ENCODE measurements at regions not wholly inside any gene's neighbourhood (a gene's known extent, or its start where the extent isn't known, plus 50 kb on each side); places are given as distances from the start of the nearest gene placed in this dataset.
"Not testable (repeated sequence)": the region's sequence is repeated elsewhere in the genome, so short reads cannot be mapped to it uniquely, and the experiment has no call there.

DNA sequence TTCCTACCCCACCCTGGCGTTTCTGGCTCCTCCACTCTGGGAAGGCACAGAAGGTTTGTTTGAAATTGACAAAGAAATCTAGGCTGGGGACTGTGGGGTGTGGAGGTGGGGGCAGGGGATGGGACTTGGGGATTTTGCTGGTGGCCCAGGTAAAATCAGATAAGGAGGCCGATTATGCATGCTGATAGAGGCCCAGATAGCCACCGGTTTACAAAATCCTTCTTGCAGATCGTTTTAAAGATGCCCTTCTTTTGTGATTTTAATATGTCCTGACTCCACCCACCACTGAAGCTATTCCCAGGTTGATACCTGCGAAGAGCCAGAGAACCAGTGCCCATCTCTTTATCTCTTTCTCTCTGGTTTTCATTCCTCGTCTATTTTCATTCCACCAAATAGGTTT, 104.9 kb downstream of the TFAP2C start:
- Histone ChIP-seq H3K27ac (no peak overlapping the region), H3K27me3 (no peaks in the 10 kb centered on the region), H3K9me3 (no peaks in the 10 kb centered on the region), H3K4me1 (peaks cover 10% of the 10 kb centered on the region), H3K36me3 (no peaks in the 10 kb centered on the region), H3K4me3 (no peak overlapping the region)
- TF ChIP-seq POLR2A (IDR thresholded peaks at IDR 0.05), result no peak
- no peak for TF ChIP-seq POLR2AphosphoS5 (IDR thresholded peaks at IDR 0.05; ENCODE audit: insufficient read depth in 1 of 2, low read depth in 1 of 2)
- TF ChIP-seq, protein P1, sequence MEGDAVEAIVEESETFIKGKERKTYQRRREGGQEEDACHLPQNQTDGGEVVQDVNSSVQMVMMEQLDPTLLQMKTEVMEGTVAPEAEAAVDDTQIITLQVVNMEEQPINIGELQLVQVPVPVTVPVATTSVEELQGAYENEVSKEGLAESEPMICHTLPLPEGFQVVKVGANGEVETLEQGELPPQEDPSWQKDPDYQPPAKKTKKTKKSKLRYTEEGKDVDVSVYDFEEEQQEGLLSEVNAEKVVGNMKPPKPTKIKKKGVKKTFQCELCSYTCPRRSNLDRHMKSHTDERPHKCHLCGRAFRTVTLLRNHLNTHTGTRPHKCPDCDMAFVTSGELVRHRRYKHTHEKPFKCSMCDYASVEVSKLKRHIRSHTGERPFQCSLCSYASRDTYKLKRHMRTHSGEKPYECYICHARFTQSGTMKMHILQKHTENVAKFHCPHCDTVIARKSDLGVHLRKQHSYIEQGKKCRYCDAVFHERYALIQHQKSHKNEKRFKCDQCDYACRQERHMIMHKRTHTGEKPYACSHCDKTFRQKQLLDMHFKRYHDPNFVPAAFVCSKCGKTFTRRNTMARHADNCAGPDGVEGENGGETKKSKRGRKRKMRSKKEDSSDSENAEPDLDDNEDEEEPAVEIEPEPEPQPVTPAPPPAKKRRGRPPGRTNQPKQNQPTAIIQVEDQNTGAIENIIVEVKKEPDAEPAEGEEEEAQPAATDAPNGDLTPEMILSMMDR (IDR thresholded peaks at IDR 0.05), result no peak
- DNase-seq (ENCODE audit: extremely low spot score in 2 of 2), result no peak
- intact Hi-C loops (cut with DNase I), result no loop called here

- H3K36me3 ChIP-seq, result no peaks in the 10 kb centered on the region
- no peak overlapping the region for H3K4me3 ChIP-seq
- no peak for DNase-seq (ENCODE audit: extremely low spot score in 2 of 2)
- H3K4me1 ChIP-seq, result peaks cover 10% of the 10 kb centered on the region
- TF ChIP-seq POLR2AphosphoS5 (IDR thresholded peaks at IDR 0.05; ENCODE audit: insufficient read depth in 1 of 2, low read depth in 1 of 2) (no peak), POLR2A (IDR thresholded peaks at IDR 0.05) (no peak)
- TF ChIP-seq, protein P1 (IDR thresholded peaks at IDR 0.05), result no peak
- no peak overlapping the region for H3K27ac ChIP-seq
- H3K9me3 ChIP-seq, result no peaks in the 10 kb centered on the region
- no peaks in the 10 kb centered on the region for H3K27me3 ChIP-seq
- intact Hi-C loops (cut with DNase I), result no loop called here
Measured at GRCh38 chr20:56735084-56735642, 106.1 kb downstream of the TFAP2C start.

- intact Hi-C loops (cut with DNase I), result no loop called here
- no peak for DNase-seq (ENCODE audit: extremely low spot score in 2 of 2)
- no peak overlapping the region for H3K27ac ChIP-seq
- H3K4me3 ChIP-seq, result no peak overlapping the region
- TF ChIP-seq POLR2AphosphoS5 (IDR thresholded peaks at IDR 0.05; ENCODE audit: insufficient read depth in 1 of 2, low read depth in 1 of 2), result no peak
- TF ChIP-seq, protein P1 (IDR thresholded peaks at IDR 0.05), result no peak
- no peak for TF ChIP-seq POLR2A (IDR thresholded peaks at IDR 0.05)
- peaks cover 3% of the 10 kb centered on the region for H3K4me1 ChIP-seq
- no peaks in the 10 kb centered on the region for H3K9me3 ChIP-seq
- H3K27me3 ChIP-seq, result no peaks in the 10 kb centered on the region
- H3K36me3 ChIP-seq, result no peaks in the 10 kb centered on the region
Measured at GRCh38 chr20:56736285-56736857, 107.3 kb downstream of the TFAP2C start.

DNA sequence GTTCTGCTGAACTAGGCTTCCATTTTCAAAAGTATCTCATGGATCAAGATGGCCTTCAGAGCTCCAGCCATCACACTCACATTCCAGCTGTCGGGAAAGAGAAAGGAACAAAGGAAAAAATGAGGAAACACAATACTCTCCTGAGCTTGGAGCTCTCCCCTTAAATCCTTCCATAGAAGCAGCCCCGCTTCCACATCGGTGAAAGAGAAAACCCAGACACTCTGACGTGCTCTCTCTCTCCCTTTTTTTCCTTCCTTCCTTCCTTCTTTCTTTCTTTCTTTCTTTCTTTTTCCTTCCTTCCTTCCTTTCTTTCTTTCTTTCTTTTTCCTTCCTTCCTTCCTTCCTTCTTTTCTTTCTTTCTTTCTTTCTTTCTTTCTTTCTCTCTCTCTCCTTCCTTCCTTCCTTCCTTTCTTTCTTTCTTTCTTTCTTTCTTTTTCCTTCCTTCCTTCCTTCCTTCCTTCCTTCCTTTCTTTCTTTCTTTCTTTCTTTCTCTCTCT, 115.3 kb downstream of the TFAP2C start:
- DNase-seq (ENCODE audit: extremely low spot score in 2 of 2); H3K4me3 ChIP-seq; H3K27ac ChIP-seq; H3K36me3 ChIP-seq; H3K9me3 ChIP-seq; H3K27me3 ChIP-seq; H3K4me1 ChIP-seq; intact Hi-C loops (cut with DNase I): not testable (repeated sequence)

DNA sequence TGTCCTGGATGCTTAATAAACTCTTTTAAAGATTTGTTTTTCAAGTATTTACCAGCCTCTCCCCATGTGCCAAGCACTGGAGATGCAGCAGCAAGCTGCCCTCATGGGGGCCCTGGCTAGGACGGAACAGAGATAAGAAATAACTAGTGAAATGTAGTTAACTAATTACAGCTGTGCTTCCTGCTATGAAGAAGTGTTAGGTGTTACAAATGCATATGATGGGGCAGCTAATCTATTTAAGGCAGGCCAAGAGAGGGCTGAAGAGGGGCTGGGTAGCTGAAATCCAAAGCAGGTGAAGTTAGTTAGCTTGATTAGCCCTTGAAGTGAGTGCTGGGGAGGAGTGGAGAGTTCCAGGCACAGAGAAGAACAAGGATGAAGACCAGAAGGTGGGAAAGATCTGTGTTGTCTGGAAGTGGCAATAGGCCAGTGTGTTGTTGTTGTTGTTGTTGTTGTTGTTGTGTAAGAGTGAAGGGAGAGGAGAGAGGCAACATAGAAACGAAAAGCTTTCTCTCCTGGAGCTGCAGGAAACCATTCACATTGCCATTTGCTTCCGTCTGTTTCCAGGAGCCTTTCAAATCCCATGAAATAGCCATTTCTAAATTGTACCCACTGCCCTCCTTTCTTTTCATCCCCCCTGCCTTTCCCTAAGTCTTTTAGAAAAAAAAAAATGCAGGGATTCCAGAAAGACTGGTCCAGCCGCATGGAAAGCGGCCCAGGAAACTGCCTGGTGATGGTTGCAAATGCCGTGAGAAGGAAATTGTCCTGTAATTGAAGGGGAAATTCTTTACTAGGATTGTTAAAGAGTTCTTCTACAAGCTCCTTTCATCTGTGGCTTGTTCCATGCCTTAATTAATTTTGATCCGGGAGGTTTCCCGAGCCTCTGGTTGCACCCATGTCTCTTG, 119.6 kb downstream of the TFAP2C start:
- TF ChIP-seq POLR2A (IDR thresholded peaks at IDR 0.05), result no peak
- TF ChIP-seq POLR2AphosphoS5 (IDR thresholded peaks at IDR 0.05; ENCODE audit: insufficient read depth in 1 of 2, low read depth in 1 of 2), result no peak
- TF ChIP-seq, protein P1 (IDR thresholded peaks at IDR 0.05), result no peak
- Histone ChIP-seq H3K36me3 (no peaks in the 10 kb centered on the region), H3K27me3 (no peaks in the 10 kb centered on the region), H3K27ac (no peak overlapping the region), H3K9me3 (no peaks in the 10 kb centered on the region), H3K4me1 (peaks cover 18% of the 10 kb centered on the region), H3K4me3 (no peak overlapping the region)
- intact Hi-C loops (cut with DNase I), result no loop called here
- no peak for DNase-seq (ENCODE audit: extremely low spot score in 2 of 2)

Data from vagina (tissue), 2 donors.